Right atrium auricular region (tissue), 2 donors: ENCODE measurements at regions not wholly inside any gene's neighbourhood (a gene's known extent, or its start where the extent isn't known, plus 50 kb on each side); places are given as distances from the start of the nearest gene placed in this dataset.

Experiments used
- DNase-seq: peaks from one replicate; pipeline ENCODE4 v3.0.0-alpha.2; 2019; ENCODE audit warnings: low spot score
- H3K27ac ChIP-seq, 2 donors: fragments of 200-600 bp; sonication (generic); 1 replicate in 1 of 2; 2 replicates in 1 of 2; pipeline ENCODE4 v1.5.1; 2016 to 2019
- H3K27me3 ChIP-seq, 2 donors: fragments of 200-600 bp; sonication (generic); one replicate each; pipeline versions ENCODE4 v1.5.1 to v1.6.0; 2017 to 2019
- H3K36me3 ChIP-seq: fragments of 200-600 bp; sonication (generic); one replicate; pipeline ENCODE4 v1.5.1; 2016
- H3K4me1 ChIP-seq, 2 donors: fragments of 200-600 bp; sonication (generic); one replicate each; pipeline versions ENCODE4 v1.5.1 to v1.6.0; 2017 to 2019
- H3K4me3 ChIP-seq, 2 donors: fragments of 200-600 bp; sonication (generic); 1 replicate in 1 of 2; 2 replicates in 1 of 2; pipeline ENCODE4 v1.5.1; 2017 to 2019; ENCODE audit warnings: mild to moderate bottlenecking in 1 of 2, moderate library complexity in 1 of 2
- H3K9me3 ChIP-seq, 2 donors: fragments of 200-600 bp; sonication (generic); one replicate each; pipeline ENCODE4 v1.5.1; 2019
- TF ChIP-seq, protein P1 (sequence below), 2 donors: fragments of 200-600 bp; sonication (generic); IDR thresholded peaks; one replicate each; pipeline ENCODE4 v1.5.1; 2019; ENCODE audit warnings: antibody characterized with exemption in 2 of 2

DNA sequence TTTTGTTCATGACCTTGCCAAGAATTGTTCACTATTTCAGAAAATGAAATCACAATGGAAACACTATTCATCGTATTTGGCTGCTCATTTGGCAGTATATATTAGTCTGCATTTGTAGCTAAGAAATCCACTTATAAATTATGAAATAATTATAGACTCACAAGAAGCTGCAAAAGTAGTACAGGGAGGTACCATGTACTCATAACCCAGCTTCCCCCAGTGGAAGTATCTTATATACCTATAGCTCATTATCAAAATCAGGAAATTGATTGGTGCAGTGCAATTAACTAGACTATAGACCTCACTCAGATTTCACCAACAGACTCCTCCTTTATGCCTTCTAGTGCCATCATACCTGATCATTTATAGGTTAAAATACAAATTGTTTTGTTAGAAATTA, 178.8 kb upstream of the VASH1 start:
- no peak for DNase-seq
- Histone ChIP-seq H3K4me1 (no peaks in the 10 kb centered on the region), H3K27ac (no peak overlapping the region), H3K9me3 (no peaks in the 10 kb centered on the region), H3K27me3 (no peaks in the 10 kb centered on the region), H3K4me3 (no peak overlapping the region), H3K36me3 (no peaks in the 10 kb centered on the region)
- TF ChIP-seq, protein P1, sequence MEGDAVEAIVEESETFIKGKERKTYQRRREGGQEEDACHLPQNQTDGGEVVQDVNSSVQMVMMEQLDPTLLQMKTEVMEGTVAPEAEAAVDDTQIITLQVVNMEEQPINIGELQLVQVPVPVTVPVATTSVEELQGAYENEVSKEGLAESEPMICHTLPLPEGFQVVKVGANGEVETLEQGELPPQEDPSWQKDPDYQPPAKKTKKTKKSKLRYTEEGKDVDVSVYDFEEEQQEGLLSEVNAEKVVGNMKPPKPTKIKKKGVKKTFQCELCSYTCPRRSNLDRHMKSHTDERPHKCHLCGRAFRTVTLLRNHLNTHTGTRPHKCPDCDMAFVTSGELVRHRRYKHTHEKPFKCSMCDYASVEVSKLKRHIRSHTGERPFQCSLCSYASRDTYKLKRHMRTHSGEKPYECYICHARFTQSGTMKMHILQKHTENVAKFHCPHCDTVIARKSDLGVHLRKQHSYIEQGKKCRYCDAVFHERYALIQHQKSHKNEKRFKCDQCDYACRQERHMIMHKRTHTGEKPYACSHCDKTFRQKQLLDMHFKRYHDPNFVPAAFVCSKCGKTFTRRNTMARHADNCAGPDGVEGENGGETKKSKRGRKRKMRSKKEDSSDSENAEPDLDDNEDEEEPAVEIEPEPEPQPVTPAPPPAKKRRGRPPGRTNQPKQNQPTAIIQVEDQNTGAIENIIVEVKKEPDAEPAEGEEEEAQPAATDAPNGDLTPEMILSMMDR (IDR thresholded peaks at IDR 0.05): no peak

DNA sequence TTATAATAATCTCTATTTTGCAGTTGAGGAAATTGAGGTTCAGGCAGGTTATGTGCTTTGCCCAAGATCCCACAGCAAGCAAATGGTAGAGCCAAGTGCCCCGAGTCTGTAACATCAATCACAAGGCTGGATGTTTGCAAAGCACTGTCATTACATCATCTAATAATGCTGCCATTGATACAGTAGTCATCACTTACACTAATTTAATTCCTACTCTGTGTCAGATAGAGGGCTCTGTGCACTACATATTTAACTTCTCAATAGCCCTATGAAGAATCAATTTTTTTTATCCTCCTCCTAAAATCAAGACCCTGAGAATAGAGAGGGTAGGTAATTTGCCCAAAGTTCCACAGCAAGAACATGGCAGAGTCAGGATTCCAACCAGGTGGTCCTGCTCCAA, 178.1 kb upstream of the VASH1 start:
- H3K4me3 ChIP-seq: no peak overlapping the region
- no peaks in the 10 kb centered on the region for H3K9me3 ChIP-seq
- H3K27ac ChIP-seq: no peak overlapping the region
- no peaks in the 10 kb centered on the region for H3K36me3 ChIP-seq
- DNase-seq: no peak
- no peaks in the 10 kb centered on the region for H3K4me1 ChIP-seq
- no peaks in the 10 kb centered on the region for H3K27me3 ChIP-seq
- TF ChIP-seq, protein P1 (IDR thresholded peaks at IDR 0.05): no peak

DNA sequence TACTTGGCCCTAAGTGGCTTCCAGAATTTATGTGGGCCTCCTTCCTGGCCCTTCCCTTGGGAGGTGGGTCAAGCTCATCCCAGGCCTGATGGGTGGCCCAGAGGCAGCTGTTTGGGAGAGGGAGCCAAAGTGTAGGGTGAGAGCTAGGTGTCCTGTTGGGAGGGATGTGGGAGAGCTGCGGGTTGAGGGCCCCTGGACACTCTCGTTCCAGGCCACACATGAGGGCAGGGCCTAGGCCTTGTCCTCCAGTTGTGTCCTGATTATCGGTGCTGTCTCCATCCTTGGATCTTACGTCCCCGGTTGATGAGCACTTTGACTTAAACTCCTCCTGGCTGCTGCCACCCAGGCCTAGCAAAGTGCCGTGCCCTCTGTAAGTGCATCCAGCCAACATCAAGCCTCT, 177.5 kb upstream of the VASH1 start:
- Histone ChIP-seq H3K27me3 (no peaks in the 10 kb centered on the region), H3K36me3 (no peaks in the 10 kb centered on the region), H3K4me3 (no peak overlapping the region), H3K4me1 (no peaks in the 10 kb centered on the region), H3K27ac (no peak overlapping the region), H3K9me3 (no peaks in the 10 kb centered on the region)
- no peak for DNase-seq
- TF ChIP-seq, protein P1 (IDR thresholded peaks at IDR 0.05): no peak

DNA sequence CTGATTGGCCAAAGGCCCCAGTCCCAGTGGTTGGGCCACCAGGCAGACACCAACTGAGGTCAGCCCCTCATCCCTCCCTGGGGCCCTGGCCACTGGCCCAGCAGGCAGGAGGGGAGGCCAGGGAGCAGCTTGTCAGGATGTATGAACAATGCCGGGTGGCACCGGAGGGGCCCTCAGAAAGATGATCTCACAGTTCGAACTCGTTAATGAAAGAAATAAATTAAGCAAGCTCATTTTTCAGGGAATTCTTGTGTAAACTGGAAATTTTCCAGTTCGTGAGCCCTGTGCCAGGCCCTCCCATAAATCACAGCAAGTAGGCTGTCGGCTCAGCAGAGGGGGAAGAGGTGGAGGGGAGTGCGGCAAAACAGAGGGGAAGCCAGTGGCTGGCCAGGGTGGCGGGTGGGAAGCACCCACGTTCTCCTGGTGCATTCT, 177.0 kb upstream of the VASH1 start:
- H3K36me3 ChIP-seq: no peaks in the 10 kb centered on the region
- H3K4me1 ChIP-seq: no peaks in the 10 kb centered on the region
- DNase-seq: no peak
- no peak overlapping the region for H3K27ac ChIP-seq
- H3K4me3 ChIP-seq: no peak overlapping the region
- no peaks in the 10 kb centered on the region for H3K27me3 ChIP-seq
- TF ChIP-seq, protein P1 (IDR thresholded peaks at IDR 0.05): no peak
- no peaks in the 10 kb centered on the region for H3K9me3 ChIP-seq

DNA sequence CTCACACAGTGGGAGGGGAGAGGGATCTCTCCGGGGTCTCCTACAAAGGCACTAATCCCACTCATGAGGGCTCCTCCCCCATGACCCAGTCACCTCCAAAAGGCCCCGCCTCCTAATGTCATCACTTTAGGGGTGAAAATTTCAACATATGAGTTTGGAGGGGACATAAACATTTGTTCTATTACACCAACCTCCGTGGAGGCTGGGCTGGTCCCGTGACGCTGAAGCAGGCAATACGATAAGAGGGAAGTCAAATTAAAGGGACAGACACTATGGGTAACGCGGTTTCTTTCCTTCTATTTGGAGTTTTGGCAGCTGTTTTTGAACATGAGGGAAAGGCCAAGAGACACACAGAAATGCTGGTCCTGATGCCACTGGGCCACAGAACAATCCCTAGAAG, 175.7 kb upstream of the VASH1 start:
- Histone ChIP-seq H3K36me3 (no peaks in the 10 kb centered on the region), H3K27ac (no peak overlapping the region), H3K4me1 (no peaks in the 10 kb centered on the region), H3K27me3 (no peaks in the 10 kb centered on the region), H3K4me3 (no peak overlapping the region), H3K9me3 (no peaks in the 10 kb centered on the region)
- DNase-seq: no peak
- TF ChIP-seq, protein P1 (IDR thresholded peaks at IDR 0.05): no peak

DNA sequence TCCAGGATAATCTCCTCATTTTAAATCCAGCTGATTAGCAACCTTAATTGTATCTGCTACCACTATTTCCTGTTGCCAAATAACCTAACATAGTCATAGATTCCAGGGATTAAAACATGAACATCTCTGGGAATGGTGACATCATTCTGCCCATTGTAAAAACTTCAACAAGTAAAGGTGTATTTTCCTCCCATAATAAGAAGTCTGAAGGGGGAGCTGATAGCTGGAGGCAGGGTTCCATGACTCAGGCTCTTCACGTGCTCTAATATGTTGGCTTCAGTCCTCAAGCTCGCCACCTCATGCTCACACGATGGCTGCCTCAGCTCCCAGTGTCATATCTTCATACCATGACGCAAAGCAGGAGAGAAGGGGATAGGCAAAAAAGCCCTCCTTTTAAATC, 172.0 kb upstream of the VASH1 start:
- no peak overlapping the region for H3K27ac ChIP-seq
- H3K36me3 ChIP-seq: no peaks in the 10 kb centered on the region
- H3K27me3 ChIP-seq: no peaks in the 10 kb centered on the region
- no peak overlapping the region for H3K4me3 ChIP-seq
- no peak for DNase-seq
- TF ChIP-seq, protein P1 (IDR thresholded peaks at IDR 0.05): no peak
- H3K4me1 ChIP-seq: no peaks in the 10 kb centered on the region
- H3K9me3 ChIP-seq: no peaks in the 10 kb centered on the region
